D341Med (cell line): ENCODE measurements at regions not wholly inside any gene's neighbourhood (a gene's known extent, or its start where the extent isn't known, plus 50 kb on each side); places are given as distances from the start of the nearest gene placed in this dataset.

Experiments
- DNase-seq: peaks from one replicate; pipeline ENCODE4 v3.0.0; 2012; ENCODE audit warnings: low spot score

GRCh38 chr18:7482342-7482741 is 84.8 kb upstream of the PTPRM start:
- DNase-seq = no peak

GRCh38 chr18:7485616-7486015 is 81.5 kb upstream of the PTPRM start:
- no peak for DNase-seq

DNA sequence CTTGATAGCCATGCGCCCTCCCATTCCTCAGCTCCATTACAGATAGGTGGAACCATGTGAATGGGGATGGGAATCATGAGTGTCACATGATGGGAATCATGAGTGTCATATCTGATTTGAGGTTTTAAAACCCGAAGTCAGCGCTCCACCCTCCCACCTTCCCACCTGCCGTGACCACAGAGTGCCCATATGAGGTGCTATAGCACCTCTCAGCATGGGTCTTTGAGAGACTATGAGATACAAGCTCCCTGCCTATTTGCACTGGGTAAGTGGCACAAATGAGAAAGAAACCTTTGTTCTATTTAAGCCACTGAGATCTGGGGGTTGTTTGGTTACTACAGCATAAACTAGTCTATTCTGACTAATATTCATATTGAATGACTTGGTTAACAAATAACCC is 78.5 kb upstream of the PTPRM start:
- no peak for DNase-seq

GRCh38 chr18:7490104-7490503 is 77.0 kb upstream of the PTPRM start:
- DNase-seq = no peak

- no peak for DNase-seq
These were observed 74.7 kb upstream of the PTPRM start for GRCh38 chr18:7492385-7492784.

GRCh38 chr18:7497081-7497480 is 70.0 kb upstream of the PTPRM start:
- no peak for DNase-seq

- no peak for DNase-seq
These were observed 56.0 kb upstream of the PTPRM start for GRCh38 chr18:7511106-7511505.

DNA sequence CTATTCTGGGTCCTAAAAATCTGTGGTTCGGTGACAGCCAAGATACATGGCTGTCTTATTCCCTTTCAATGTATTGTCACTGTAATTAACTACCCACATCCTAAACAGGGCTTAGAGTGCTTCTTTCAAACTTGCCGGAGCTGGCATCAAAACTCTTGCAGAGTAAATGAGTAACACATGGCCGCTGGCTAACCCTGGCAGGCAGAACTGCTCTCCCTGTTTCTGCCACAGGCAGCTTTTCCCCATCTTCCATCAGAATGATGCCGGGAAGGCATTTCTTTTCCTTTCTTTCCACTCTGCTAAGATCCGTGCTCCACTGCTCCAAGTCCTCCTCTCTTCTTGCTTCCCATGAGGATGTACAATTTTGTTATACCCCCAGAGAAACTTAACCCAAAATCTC is 54.8 kb upstream of the PTPRM start:
- DNase-seq = no peak

DNA sequence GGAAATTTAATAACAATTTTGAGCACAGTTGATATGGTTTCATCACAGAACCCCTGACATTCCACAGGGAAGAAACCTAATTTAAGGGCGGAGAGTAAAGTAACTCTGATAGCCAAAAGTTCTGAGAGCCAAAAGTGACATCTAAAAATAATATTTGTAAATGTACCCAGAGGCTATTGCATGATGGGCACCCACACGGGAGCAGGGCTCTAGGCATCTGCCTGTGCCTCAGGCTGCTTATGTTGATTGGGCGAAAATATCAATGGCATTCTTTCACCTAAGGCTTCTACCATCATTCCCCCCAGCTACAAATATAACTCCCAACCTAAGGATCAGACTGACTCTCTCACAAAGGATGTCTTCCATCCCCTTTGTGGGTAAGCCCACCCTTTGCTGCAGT is 54.1 kb upstream of the PTPRM start:
- DNase-seq = no peak

- DNase-seq = no peak
These were observed 52.2 kb upstream of the PTPRM start for GRCh38 chr18:7514796-7515440.

GRCh38 chr18:7516266-7517117 is 50.6 kb upstream of the PTPRM start:
- DNase-seq = no peak
